NCI-H2196 (cell line): ENCODE measurements at regions not wholly inside any gene's neighbourhood (a gene's known extent, or its start where the extent isn't known, plus 50 kb on each side); places are given as distances from the start of the nearest gene placed in this dataset.
"Not testable (repeated sequence)": the region's sequence is repeated elsewhere in the genome, so short reads cannot be mapped to it uniquely, and the experiment has no call there.

ENCODE experiments used
- DNase-seq: peaks from one replicate; lab custom pipeline; 2025; ENCODE audit not compliant: unreplicated experiment; lab: John Stamatoyannopoulos, UW

GRCh38 chr2:239596253-239596652 lies 195.4 kb upstream of the HDAC4 start:
- DNase-seq = peak; percentile 12

- DNase-seq = no peak
These were observed 194.9 kb upstream of the HDAC4 start for GRCh38 chr2:239595726-239596125.

GRCh38 chr2:239594772-239595608 lies 194.2 kb upstream of the HDAC4 start:
- DNase-seq = no peak

GRCh38 chr2:239594019-239594771 lies 193.4 kb upstream of the HDAC4 start:
- DNase-seq = no peak

- DNase-seq = no peak
These were observed 192.6 kb upstream of the HDAC4 start for GRCh38 chr2:239593455-239593854.

- not testable (repeated sequence) for DNase-seq
These were observed 191.9 kb upstream of the HDAC4 start for GRCh38 chr2:239592629-239593290.

- DNase-seq = no peak
These were observed 190.4 kb upstream of the HDAC4 start for GRCh38 chr2:239590995-239591915.

- DNase-seq = no peak
These were observed 189.5 kb upstream of the HDAC4 start for GRCh38 chr2:239590276-239590675.

GRCh38 chr2:239589833-239590232 lies 189.0 kb upstream of the HDAC4 start:
- DNase-seq = no peak

- DNase-seq = no peak
These were observed 188.5 kb upstream of the HDAC4 start for GRCh38 chr2:239589270-239589825.

GRCh38 chr2:239588451-239589269 lies 187.8 kb upstream of the HDAC4 start:
- DNase-seq = no peak

- DNase-seq = no peak
These were observed 187.0 kb upstream of the HDAC4 start for GRCh38 chr2:239587841-239588240.

- no peak for DNase-seq
These were observed 186.5 kb upstream of the HDAC4 start for GRCh38 chr2:239587311-239587731.

GRCh38 chr2:239586651-239587310 lies 186.0 kb upstream of the HDAC4 start:
- no peak for DNase-seq

GRCh38 chr2:239585422-239585821 lies 184.6 kb upstream of the HDAC4 start:
- DNase-seq = no peak

- DNase-seq = no peak
These were observed 184.2 kb upstream of the HDAC4 start for GRCh38 chr2:239584986-239585385.

GRCh38 chr2:239583879-239584859 lies 183.3 kb upstream of the HDAC4 start:
- no peak for DNase-seq
